NCI-H1930 (cell line): ENCODE measurements at regions not wholly inside any gene's neighbourhood (a gene's known extent, or its start where the extent isn't known, plus 50 kb on each side); places are given as distances from the start of the nearest gene placed in this dataset.
"Not testable (repeated sequence)": the region's sequence is repeated elsewhere in the genome, so short reads cannot be mapped to it uniquely, and the experiment has no call there.

Experiments used
- DNase-seq, 2 experiments: peaks; one replicate each; lab custom pipeline; 2025; lab: John Stamatoyannopoulos, UW

DNA sequence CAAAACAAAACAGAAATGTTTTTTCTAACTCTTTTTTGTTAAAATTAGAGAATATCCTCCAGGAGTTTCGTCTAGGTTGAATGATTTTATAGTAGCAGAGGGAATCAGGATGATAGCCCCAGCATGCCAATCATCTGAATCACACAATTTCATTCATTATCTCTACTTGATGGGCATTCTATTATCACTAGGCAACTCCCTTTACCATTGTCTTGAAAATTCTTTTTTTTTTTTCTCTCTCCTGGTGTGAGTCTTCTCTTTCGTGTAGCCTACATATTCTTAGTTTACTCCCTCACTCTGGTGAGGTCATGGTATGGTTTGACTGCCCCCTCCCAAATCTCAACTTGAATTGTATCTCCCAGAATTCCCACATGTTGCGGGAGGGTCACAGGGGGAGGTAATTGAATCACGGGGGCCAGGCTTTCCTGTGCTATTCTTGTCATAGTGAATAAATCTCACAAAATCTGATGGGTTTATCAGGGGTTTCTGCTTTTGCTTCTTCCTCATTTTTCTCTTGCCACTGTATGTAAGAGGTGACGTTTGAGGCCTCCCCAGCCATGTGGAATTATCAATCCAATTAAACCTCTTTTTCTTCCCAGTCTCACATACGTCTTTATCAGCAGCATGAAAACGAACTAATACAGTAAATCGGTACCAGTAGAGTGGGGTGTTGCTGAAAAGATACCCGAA is 105.0 kb downstream of the OTUD1 start:
- no peak for DNase-seq

GRCh38 chr10:23545866-23546265 is 107.0 kb downstream of the OTUD1 start:
- not testable (repeated sequence) for DNase-seq

GRCh38 chr10:23556727-23557440 is 118.0 kb downstream of the OTUD1 start:
- no peak for DNase-seq

GRCh38 chr10:23557777-23558176 is 118.9 kb downstream of the OTUD1 start:
- DNase-seq: no peak

GRCh38 chr10:23558361-23558799 is 119.5 kb downstream of the OTUD1 start:
- DNase-seq: no peak

- no peak for DNase-seq
These were observed 130.1 kb downstream of the OTUD1 start for GRCh38 chr10:23568996-23569395.

- no peak for DNase-seq
These were observed 133.0 kb downstream of the OTUD1 start for GRCh38 chr10:23571884-23572283.

DNA sequence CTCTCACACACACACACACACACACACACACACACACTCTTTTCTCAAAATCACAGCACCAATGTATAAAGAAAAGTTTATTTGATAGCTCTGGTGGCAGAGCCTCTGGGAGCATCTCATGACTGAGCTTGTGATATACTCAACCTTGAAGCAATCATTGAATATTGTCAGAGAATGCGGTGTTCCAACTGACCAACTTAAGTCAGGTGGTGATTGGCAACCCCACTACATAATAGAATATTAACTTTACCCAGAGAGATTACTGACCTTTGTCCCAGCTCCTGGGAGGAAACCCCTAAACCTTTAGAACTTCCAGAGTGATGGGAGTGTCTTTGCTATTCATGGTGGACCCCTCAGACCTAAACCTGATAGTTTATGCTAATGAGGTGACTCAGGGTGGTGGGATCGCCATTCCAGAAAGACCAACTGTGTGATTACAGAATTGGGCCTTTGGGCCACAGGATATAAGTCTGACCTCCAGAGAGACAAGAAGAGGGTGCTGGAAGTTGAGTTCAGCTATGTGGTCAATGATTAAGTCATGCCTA is 143.1 kb downstream of the OTUD1 start:
- DNase-seq: no peak

GRCh38 chr10:23584396-23584795 is 145.5 kb downstream of the OTUD1 start:
- no peak for DNase-seq

DNA sequence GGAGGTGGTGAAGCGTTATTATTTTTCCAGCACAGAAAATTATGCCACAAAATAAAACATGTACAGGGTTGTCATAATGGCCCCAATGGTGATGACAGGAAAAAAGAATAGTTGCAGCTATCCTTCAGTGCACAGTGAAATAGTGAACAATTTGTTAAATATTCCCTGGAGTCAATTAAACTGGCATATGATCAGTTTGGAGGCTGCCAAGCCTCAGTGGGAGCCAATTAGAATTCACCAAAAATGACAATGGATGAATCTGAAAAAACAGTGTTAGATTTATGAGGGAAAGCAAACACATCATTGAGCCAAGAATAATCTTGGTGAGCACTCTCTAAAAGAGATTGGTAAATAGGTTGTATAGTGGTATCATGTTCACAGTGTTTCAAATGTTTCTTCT is 146.3 kb downstream of the OTUD1 start:
- no peak for DNase-seq

- DNase-seq: no peak
These were observed 146.8 kb downstream of the OTUD1 start for GRCh38 chr10:23585666-23586065.

- DNase-seq: not testable (repeated sequence)
These were observed 156.4 kb downstream of the OTUD1 start for GRCh38 chr10:23595278-23595677.

- DNase-seq: no peak
These were observed 165.7 kb downstream of the OTUD1 start for GRCh38 chr10:23604613-23605012.

GRCh38 chr10:23606456-23606855 is 167.6 kb downstream of the OTUD1 start:
- DNase-seq: no peak

DNA sequence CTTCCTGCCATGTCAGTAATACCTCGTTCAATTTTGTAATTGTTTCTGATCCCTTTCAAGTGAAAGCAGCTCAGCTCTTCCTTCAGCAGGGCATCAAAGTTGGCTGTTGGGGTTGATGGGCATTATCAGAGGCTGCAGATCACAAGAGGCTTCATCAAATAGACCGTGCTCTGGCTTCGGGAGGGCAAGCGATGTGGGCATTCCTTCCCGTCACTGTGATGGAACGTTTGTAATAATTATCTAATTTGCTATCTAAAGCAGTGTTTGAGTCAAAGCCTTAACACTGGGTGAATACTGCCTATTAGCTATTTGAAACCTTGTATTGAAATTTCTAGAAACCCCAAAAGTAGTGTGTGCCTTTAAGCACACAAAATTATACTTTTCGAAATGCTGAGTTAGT is 170.1 kb downstream of the OTUD1 start:
- no peak for DNase-seq

DNA sequence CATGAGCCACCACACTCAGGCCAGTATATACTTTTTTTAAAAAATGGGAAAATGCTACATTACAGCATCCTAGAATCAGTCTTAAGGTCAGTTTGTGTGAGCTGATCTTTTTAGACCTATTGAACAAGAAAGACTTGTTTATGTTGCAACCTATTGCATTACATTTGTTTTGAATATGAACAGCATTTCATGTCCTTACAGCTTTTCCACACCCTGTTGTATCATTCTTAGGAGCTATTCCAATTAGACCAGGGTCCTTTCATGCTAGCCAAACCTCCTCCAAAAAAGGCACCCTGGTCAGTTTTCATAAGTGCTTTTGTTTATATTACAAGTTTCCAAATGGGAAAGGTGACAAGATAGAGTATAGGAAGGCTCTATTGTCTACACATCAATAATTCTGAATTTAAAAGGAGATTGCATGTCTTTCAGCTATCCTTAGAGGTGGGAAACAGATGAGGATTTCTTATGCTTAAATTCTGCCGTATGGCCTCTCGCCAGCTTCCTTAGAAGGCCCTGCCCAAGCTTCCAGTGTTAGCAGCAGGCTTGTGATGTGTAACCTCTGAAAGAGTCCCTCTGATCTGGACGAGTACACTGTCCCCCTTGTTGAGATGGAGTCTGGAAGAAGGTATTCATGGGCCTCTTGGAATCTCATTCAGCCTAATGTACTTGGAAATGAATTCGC is 171.9 kb downstream of the OTUD1 start:
- DNase-seq: no peak

DNA sequence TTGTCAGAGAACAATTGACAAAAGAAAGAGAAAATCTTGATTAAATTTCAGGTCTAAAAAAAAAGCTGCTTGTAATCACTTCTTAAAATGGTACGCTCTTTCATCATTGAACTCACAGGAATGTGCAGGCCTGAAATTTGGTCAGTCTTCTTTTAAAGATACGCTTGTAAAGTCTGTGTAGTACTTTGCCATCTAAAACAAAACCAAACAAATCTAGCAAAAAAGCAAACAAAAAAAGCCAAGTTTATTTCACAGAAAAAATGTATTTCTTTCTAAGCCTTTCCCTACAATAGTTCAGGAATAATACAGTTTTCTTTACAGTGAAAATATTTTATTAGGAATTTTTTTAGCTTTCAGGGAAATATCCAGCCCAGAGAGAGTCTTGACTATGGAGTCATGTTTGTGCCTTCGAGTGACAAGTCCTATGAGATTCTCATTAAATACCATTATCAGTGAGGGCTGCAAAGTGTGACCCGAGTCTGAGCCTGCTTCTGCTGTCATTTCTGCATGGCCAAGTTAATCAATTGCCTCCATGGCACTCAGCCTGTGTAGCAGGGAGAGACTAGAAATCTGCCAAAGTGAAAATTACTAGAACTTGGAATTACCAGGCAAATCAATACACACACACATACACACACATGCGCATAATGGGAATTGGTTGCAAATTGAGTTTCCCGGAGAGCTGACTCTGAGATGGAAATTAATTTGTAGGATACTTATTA is 172.6 kb downstream of the OTUD1 start:
- no peak for DNase-seq

DNA sequence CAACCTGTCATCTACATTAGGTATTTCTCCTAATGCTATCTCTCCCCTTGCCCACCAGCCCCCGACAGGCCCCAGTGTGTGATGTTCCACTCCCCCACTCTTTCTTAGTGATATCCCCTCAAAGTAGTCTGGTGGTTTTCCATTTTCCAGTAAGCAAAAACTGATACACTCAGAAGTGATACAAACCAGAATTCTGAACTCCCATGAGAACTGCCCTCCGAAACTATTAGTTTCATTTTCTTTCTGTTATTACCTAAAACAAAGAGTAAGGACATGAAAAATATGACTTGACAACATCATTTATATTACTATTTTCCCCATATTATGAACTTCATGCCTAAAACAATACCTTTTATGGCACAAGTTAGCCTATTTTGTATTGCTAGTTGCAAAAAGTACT is 175.0 kb downstream of the OTUD1 start:
- DNase-seq: no peak

DNA sequence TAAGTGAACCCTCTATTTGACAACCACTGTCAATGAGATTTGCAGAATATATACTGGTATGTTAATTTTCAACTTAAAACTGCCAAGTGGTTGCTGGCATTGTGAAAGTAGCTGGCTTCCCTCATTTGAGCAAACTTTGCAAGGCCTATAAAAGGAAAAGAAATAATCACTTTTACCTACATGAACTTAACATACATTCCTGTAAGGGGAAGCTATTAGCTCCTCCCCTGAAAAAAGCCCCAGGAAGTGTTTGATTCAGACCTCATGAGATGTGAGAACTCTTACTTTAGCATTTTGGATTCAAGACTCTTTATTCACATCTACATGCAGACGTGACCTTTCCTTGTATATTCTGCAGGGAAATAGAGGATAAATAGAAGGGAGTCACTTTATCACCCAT is 175.6 kb downstream of the OTUD1 start:
- DNase-seq: no peak

DNA sequence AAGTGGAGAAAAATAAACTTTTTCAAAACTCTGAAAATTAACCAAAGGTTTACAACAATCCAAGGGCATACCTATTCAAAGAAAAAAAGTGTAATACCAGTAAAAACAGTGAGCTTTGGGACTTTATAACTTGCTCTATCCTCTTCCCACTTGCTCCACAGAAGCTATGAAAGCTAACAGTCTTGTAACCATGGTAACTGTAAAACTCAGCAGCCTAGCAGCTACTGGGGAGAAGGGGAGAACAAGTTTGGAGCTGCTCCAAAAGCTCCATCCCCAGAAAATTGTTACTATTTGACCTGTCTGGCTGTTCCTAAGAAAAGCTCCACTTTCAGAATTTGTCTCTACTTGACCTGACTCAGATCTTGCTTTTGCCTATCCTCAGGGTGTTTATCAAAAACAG is 191.5 kb downstream of the OTUD1 start:
- DNase-seq: no peak

DNA sequence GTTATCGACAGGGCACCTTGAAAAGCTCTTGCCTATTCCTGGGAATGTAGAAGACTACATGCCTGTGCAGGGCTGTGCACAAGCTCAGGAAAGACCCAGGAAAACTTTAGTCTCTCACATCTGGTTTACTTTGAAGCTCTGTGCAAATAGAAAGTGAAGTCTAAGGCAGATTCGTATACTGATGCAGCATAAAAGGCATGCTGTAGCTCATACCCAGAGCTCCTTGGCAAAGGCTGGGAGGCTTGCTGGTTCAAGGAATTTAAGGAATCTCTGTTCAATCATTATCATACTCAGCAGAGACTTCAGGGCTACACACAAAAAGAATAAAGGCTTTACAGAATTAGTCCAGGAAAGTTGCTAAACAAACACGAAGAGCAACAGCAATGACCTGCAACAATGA is 192.0 kb downstream of the OTUD1 start:
- no peak for DNase-seq

GRCh38 chr10:23643111-23643780 is 204.4 kb downstream of the OTUD1 start:
- DNase-seq: no peak
